ENCODE measurements at regions not wholly inside any gene's neighbourhood (a gene's known extent, or its start where the extent isn't known, plus 50 kb on each side); places are given as distances from the start of the nearest gene placed in this dataset.
"Not testable (repeated sequence)": the region's sequence is repeated elsewhere in the genome, so short reads cannot be mapped to it uniquely, and the experiment has no call there.

- not testable (repeated sequence) for H3K79me2 ChIP-seq (replicated peaks; ENCODE audit: insufficient read depth); ATAC-seq
Observed at GRCh38 chr17:71874773-71875172, 246.0 kb upstream of the SOX9 start.

GRCh38 chr17:71878271-71878670 is 242.5 kb upstream of the SOX9 start:
- Histone ChIP-seq H4K20me1 (replicated peaks; ENCODE audit: insufficient read depth) (no peaks in the 10 kb centered on the region; the same call in 1 of the 2 replicates), H3K27me3 (ENCODE audit: insufficient read depth) (no peaks in the 10 kb centered on the region), H3K27ac (ENCODE audit: low read depth) (no peak overlapping the region), H3K36me3 (ENCODE audit: insufficient read depth) (no peaks in the 10 kb centered on the region), H3F3A (replicated peaks; ENCODE audit: low read depth) (no peaks in the 10 kb centered on the region), H3K4me3 (no peak overlapping the region), H2AFZ (no peak overlapping the region), H3K4me2 (no peak overlapping the region), H3K79me2 (replicated peaks; ENCODE audit: insufficient read depth) (no peaks in the 10 kb centered on the region), H3K4me1 (ENCODE audit: insufficient read depth) (no peaks in the 10 kb centered on the region), H3K9me2 (ENCODE audit: insufficient read depth) (no peaks in the 10 kb centered on the region)
- no peaks in the 10 kb centered on the region; the same call in 2 of the 3 replicates for H3K36me3 Mint-ChIP-seq (ENCODE audit: low read depth)
- H3K4me1 Mint-ChIP-seq, result no peaks in the 10 kb centered on the region
- DNase-seq (ENCODE audit: low spot score), result no peak
- no peak for ATAC-seq
- H3K9me3 Mint-ChIP-seq, result no peaks in the 10 kb centered on the region
- peaks cover 2% of the 10 kb centered on the region for H3K27me3 Mint-ChIP-seq (ENCODE audit: insufficient read depth, low read depth, poor library complexity)
- TF ChIP-seq STAT1 (IDR thresholded peaks at IDR 0.05; ENCODE audit: unreplicated experiment), result no peak
- TF ChIP-seq CREB1 (CRISPR knock-in tag; IDR thresholded peaks at IDR 0.05; ENCODE audit: low read depth), result no peak
- TF ChIP-seq JUNB (IDR thresholded peaks at IDR 0.05; ENCODE audit: unreplicated experiment), result no peak
- TF ChIP-seq ZNF331 (CRISPR knock-in tag; IDR thresholded peaks at IDR 0.05; ENCODE audit: low read depth), result no peak
- no peak for TF ChIP-seq ZNF114 (CRISPR knock-in tag; IDR thresholded peaks at IDR 0.05)
- TF ChIP-seq CTCF (conservative IDR thresholded peaks at IDR 0.05; ENCODE audit: low read depth in 2 of 2), result no peak
- no peak for TF ChIP-seq ZNF462 (CRISPR knock-in tag; IDR thresholded peaks at IDR 0.05)
- H3K4me3 Mint-ChIP-seq, result no peak overlapping the region
- no peak overlapping the region for H3K27ac Mint-ChIP-seq

More at GRCh38 chr17:71874773-71875172, 246.0 kb upstream of the SOX9 start:
- H3K9me3 Mint-ChIP-seq; H2AFZ ChIP-seq; H3K4me1 ChIP-seq (ENCODE audit: insufficient read depth); H3K27ac Mint-ChIP-seq; H3K4me1 Mint-ChIP-seq; H3K27me3 Mint-ChIP-seq (ENCODE audit: insufficient read depth, low read depth, poor library complexity); H4K20me1 ChIP-seq (replicated peaks; ENCODE audit: insufficient read depth); H3K36me3 ChIP-seq (ENCODE audit: insufficient read depth); DNase-seq (ENCODE audit: low spot score); H3K4me2 ChIP-seq; H3K36me3 Mint-ChIP-seq (ENCODE audit: low read depth); H3K27ac ChIP-seq (ENCODE audit: low read depth); H3K4me3 ChIP-seq; H3K9me2 ChIP-seq (ENCODE audit: insufficient read depth); H3K4me3 Mint-ChIP-seq; H3F3A ChIP-seq (replicated peaks; ENCODE audit: low read depth); H3K27me3 ChIP-seq (ENCODE audit: insufficient read depth): not testable (repeated sequence)

Data from GM23338 (cell line).